HEK293 (cell line): ENCODE measurements at regions not wholly inside any gene's neighbourhood (a gene's known extent, or its start where the extent isn't known, plus 50 kb on each side); places are given as distances from the start of the nearest gene placed in this dataset.

Experiments
- CTCF ChIP-seq: fragments of 450-650 bp; formaldehyde crosslinking; IDR thresholded peaks from 2 replicates; pipeline ENCODE4 v1.5.1; 2016; ENCODE audit warnings: missing biosample characterization, missing genetic modification characterization
- SP2 ChIP-seq: fragments of 450-650 bp; formaldehyde crosslinking; IDR thresholded peaks from 2 replicates; pipeline ENCODE4 v1.5.1; 2016; ENCODE audit warnings: missing biosample characterization, missing genetic modification characterization
- ZBTB11 ChIP-seq: fragments of 450-650 bp; formaldehyde crosslinking; conservative IDR thresholded peaks from 2 replicates; pipeline ENCODE4 v1.5.1; 2016; ENCODE audit warnings: low read depth, missing biosample characterization, missing genetic modification characterization
- ZBTB49 ChIP-seq: fragments of 450-650 bp; formaldehyde crosslinking; IDR thresholded peaks from 2 replicates; pipeline ENCODE4 v1.5.1; 2016; ENCODE audit warnings: missing biosample characterization, missing genetic modification characterization, low read depth
- ZNF114 ChIP-seq: fragments of 450-650 bp; formaldehyde crosslinking; IDR thresholded peaks from 2 replicates; pipeline ENCODE4 v1.5.0; 2017; ENCODE audit warnings: missing biosample characterization, missing genetic modification characterization
- ZNF274 ChIP-seq, 2 experiments: fragments of 200-500 bp in 1 of 2; fragments of 450-650 bp in 1 of 2; sonication (Bioruptor generic) in 1 of 2; formaldehyde crosslinking in 1 of 2; IDR thresholded peaks; 2 replicates each; pipeline versions ENCODE4 v1.5.1 to v1.6.1; 2014 to 2016; ENCODE audit warnings: borderline replicate concordance in 1 of 2, inconsistent platforms in 1 of 2, low read length in 1 of 2, missing biosample characterization in 1 of 2, missing genetic modification characterization in 1 of 2
- ZNF510 ChIP-seq: fragments of 450-650 bp; formaldehyde crosslinking; IDR thresholded peaks from 2 replicates; pipeline ENCODE4 v1.5.1; 2018; ENCODE audit warnings: mild to moderate bottlenecking, missing genetic modification characterization, missing biosample characterization; ENCODE audit not compliant: insufficient replicate concordance

- TF ChIP-seq ZBTB11 (tag by site-specific recombination) (no peak), CTCF (tag by site-specific recombination) (no peak), ZNF114 (tag by site-specific recombination) (no peak), ZNF274 (IDR thresholded peaks at IDR 0.05; ENCODE audit: low read length) (no peak), ZNF274 (tag by site-specific recombination; IDR thresholded peaks at IDR 0.05; ENCODE audit: borderline replicate concordance) (no peak), SP2 (tag by site-specific recombination) (no peak), ZBTB49 (no peak), ZNF510 (tag by site-specific recombination) (no peak)
Observed at GRCh38 chr7:125030756-125031387, 101.2 kb upstream of the POT1 start.
